Inferior parietal cortex (tissue), 1 donor: ENCODE measurements at regions not wholly inside any gene's neighbourhood (a gene's known extent, or its start where the extent isn't known, plus 50 kb on each side); places are given as distances from the start of the nearest gene placed in this dataset.
"Not testable (repeated sequence)": the region's sequence is repeated elsewhere in the genome, so short reads cannot be mapped to it uniquely, and the experiment has no call there.

Experiments
- DNase-seq: peaks from one replicate; pipeline ENCODE4 v3.0.0-alpha.2; 2016; ENCODE audit errors: extremely low spot score

DNA sequence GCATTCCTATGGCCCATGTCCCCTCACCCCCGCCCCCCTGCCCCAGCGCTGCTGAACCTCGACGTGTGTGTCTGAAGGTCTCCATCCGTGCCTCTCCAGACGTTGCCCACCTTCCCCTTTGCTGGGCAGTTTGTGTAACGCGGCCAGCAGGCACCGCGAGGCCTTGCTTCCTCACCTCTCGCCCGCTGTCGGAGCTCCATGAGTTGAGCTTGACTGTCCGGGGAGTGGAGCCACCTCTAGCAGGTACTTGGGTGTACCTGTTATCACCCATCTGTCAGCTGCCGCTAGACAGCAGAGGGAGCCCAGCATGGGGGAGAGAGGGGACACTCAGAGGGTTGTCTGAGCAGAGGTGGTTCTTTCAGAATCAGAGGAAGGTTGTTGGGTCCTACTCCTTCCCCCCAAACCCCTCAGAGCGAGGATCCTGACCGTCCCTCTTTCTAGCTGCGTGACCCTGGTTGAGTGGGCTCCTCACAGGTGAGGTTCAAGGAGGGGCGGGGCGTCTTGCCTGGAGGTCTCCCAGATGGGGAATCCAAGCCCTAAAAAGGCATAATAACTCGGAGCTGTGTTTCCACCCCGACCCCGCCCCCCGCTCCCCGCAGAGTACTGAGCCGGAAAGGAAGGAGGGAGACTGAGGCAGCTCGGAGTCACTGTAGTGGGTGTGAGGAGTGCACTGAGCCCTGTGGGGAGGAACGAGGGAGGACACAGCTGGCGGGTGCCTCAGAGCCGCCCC is 184.7 kb downstream of the C9orf50 start:
- DNase-seq = no peak

DNA sequence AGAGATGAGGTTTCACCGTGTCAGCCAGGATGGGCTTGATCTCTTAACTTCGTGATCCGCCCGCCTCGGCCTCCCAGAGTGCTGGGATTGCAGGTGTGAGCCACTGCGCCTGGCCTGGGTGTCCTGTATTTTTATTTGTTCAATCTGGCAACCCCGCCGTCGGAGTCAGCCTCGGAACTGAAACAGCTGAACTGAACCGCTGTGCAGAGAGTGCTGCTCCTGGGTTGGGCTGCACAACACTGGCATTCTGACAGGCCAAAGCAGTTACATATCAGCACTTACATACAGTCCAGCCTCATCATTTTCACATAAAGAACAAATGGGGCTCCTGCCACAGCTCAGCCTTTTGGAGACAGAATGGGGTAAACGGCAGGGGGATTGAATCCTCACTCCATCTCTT is 185.6 kb downstream of the C9orf50 start:
- no peak for DNase-seq

DNA sequence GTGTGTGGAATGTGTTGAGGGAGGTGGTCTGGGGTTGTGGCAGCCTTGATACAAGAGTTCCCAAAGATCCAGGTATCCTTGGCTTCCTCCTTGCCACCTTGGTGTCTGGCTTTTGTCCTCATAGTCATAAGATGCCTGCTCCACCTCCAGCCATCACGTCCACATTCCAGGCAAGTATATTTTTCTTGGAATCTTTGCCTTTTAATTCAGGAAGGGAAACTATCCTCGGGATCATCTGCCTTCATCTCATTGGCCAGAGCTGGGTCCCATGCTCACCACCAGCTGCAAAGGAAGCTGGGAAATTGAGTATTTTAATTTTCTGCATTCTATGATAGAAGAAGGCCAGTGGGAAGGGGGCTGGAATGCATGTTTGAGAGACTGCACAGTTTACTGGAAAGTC is 186.7 kb downstream of the C9orf50 start:
- no peak for DNase-seq

DNA sequence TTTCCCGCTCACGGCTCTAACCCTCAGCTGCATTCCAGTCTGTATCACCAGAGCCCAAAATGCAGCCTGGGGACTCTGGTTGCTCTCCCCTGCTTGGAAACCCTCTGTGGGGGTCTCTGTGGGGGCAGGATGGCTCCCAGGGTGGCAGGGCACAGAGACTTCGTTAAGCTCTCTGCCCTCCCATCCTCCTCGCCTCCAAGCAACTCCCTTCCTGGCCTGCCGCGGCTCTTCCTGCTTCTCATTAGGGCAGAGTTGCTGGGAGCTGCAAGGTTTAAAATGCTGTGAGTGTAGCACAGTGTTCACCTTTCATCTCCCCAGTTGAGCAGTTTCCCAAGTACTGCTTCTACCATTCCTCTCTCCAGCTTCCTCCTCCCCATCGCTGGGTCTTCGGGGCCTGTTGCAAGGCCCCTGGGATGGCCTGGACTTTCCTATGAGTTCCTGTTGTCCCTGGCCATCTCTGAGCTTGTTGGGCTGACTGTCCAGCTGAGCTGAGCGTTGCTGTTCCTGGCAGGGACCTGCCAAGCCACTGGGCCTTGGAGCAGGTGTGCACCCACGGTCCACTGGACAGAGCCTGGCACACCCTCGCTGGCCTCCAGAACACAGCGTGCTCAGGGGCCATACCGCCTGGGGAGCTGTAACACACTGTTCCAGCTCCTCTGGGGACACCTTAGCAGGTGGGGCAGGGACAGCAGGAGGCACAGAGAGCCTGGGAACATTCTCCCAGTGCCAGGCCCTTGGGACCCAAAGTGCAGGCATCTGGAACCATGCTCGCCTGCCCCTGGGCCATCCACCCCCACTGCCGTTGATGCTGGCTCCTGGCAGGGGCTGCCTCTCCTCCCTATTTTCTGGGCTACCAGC is 188.4 kb downstream of the C9orf50 start:
- DNase-seq = no peak

DNA sequence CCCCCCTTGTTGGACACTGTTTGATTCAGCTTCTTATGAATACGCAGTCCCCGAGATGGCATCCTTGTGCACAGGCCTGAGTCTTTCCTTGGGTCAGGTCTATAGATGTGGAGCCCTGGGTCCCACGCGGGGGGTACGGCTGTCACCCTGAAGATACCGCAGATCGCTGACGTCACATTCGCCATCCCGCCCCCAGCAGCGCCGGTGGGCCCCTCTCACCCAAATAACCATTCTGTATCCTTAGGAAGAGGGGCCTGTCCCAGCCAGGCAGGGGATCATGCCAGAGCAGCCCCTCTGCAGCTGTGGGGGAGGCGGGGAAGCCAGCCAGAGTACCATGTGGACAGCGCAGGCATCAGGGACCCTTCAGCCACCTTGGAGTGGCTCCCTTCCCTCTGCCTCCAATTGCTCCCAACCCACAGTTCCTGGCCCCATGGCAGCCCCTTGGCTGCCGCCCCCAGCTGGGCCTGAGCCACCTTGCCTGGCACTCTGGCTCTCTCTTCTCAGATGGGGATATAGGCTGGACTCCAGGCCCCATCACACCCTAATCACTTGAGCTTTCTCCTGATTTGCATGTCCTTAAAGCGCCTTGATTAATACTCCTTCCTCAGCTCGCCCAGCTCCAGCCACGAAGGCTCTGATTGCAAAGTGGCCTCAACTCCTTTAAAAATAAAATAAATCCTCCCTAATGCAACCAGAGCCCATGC is 189.8 kb downstream of the C9orf50 start:
- no peak for DNase-seq

DNA sequence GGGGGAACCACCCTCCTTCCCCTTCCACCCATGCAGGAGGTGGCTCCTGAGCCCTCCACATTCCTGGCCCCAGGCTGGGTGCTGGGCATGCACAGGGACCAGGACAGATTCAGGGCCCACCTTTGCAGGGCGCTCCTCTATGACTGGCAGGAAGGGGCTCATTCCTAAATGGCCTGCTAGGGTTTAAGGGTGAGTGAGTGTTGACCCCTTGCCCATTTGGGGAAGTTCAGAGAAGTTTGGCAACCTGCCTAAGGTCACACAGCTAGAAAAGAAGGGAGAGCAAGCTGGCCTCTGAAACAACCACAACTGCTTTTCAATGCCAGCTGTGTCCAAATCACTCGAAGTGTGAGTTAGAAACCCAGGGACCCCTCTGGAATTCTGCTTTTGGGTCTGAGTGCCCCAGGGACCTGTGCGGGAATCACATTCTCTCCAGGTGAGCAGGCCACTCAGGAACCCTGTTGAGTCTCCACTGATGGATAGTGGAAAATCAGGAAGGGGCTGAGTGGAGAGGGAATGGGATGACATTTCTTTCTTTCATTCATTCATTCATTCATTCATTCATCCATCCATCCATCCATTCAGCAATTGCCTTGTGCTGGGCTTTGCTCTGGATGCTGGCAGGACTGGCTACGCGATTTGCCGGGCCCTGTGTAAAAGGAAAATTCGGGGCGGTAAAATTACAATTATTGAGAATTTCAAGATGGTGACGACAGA is 191.9 kb downstream of the C9orf50 start:
- DNase-seq = no peak

DNA sequence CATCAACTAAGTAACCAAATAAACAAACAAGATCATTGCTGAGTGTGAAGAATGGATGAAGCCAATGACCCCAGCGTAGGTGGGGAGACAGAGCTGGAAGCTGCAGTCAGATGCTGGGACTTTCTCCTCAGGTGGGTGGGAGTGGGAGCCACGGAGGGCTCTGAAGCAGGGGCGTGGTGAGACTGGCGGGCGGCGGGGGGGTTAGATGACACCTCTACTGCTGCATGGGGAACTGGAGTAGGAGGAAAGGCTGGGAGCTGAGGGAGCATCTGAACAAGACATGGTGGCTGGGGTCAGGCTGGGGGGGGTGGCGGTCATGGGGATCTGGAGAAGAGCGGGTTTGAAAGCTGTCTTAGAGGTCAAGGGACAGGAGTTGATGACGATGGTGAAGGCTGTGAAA is 193.8 kb downstream of the C9orf50 start:
- no peak for DNase-seq

DNA sequence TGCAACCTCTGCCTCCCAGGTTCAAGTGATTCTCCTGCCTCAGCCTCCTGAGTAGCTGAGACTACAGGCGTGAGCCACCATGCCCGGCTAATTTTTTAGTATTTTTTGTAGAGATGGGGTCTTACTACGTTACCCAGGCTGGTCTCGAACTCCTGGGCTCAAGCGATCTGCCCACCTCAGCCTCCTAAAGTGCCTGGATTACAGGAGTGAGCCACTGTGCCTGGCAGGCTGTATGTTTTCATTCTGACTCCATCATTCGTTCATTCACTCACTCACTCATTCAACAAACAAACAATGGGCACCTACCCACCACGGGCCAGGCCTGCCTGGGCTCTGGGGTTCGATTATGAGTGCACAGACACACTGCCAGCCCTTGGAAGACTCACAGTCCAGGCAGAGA is 197.1 kb downstream of the C9orf50 start:
- not testable (repeated sequence) for DNase-seq

DNA sequence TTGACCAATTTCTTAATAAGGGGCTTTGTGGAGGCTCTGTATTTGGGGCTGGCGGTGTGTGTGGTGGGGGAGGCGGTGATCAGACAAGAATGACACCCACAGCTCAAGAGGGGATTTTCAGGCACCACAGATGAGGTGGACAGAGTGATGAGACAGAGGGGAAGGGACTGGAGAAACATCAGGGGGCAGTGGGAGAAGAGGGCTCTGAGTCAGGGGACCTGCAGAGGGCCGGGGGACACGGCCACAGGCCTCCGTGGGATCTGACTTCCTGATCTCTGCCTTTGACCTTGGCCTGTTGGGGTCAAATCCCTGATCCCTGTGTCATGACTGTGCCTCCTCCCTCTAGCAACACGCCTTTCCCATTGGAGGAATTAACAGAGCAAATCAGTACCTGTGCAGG is 197.7 kb downstream of the C9orf50 start:
- no peak for DNase-seq

DNA sequence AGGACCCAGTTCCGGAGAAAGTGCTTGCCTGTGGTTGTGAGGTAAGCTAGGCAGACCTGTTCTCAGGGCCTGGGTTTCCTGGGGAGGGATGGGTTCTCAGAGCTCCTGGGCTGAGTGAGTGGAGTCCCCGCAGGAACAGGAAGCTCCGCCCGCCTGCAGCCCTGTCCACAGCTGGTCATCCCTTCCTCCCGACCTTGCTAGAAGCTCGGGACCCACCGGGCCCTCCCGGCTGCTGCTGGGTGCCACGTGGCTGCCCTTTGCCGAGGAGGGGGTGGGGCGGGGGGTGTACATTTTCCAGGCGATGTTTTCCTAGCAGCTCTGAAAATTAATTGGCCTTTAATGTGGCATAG is 198.1 kb downstream of the C9orf50 start:
- no peak for DNase-seq

DNA sequence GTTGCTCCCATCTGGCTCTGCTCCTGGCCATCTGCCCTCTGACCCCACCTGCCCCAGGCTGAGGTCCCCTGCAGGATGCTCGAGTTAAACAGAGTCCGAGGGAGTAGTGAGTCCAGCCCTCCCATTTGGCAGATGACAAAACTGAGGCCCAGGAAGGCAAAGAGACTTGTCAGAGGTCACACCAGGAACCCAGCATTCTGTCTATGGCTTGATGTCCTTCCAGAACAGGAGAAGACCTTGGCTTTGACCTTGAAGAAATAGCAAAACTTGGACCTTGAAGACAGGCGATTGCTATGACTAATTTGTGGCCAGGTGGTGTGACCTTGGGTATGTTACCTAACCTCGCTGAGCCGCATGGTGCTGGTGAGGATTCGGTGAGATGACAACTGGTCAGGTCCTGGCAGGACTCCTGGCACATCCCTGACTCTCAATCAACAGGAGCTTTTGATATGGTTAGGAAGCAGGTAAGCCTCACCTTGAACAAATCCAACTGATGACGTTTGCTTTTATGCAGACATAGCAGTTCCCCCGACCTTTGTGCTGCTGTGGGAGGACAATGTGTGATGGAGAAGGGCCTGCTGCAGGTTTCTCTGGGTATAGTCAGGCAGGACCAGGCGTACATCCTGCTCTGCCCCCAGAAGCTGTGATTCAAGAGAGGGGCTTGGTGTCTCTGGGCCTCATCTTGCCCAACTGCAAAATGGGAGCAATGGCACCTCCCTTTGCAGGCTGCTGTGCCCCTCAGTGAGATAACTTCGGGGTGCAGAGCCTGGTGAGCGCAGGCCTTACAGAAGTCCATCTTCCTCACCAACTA is 198.7 kb downstream of the C9orf50 start:
- no peak for DNase-seq

DNA sequence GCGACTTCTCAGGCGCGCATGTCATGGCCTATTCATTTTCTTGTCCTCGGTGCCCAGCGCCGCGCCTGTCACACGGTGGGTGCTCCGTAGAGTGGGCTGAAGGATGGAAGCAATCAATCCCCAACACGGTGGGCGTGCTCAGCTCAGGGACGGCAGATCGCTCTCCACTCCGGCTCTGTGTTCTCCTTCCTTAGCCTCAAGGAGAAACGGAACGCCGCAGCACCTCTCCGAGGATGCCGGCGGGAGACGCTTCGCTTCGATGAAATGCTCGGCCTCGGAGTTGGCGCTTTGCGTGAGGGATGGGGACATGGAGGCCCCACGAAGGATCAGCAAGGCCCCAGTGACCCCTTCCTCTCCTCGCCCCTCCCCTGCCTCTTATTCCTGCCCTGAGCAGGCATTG is 199.5 kb downstream of the C9orf50 start:
- no peak for DNase-seq

DNA sequence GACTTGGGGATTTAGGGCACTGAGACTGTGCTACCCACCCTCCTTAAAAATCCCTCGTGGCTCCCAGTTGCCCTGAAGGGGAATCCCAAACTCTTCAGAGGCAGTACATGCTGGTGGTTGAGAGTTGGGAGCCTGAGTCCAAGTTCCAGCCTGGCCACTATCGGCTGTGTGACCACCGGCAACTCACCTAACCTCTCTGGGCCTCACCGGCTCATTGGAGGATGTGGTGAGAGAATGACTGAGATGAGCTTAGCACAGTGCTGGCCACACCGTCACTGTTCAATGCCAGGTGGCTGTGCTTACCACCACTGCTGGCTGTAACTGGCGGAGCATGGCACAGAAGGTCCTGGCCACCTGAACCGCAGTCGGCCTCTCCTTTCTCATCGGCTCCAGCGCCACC is 200.2 kb downstream of the C9orf50 start:
- no peak for DNase-seq

DNA sequence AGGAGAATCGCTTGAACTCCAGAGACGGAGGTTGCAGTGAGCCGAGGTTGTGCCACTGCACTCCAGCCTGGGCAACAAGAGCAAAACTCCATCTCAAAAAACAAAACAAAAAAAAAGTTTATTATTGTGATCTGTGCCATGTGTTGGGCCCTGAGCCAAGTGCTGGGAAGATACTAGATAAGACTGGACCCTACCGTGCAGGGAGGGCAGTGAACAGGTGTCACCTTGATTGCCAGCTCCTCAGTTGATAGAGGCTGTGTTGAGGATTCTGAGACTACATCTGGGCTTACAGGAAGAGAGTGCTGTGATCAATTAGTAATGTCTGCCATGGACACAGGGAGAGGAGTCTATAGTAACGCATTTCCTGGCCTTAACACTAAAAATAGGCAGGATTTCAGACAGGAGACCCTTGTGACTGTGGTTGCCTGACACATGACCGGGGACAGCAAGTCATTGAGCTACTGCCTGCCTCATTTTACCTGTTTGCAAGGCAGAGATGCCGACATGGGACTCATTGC is 201.5 kb downstream of the C9orf50 start:
- DNase-seq = no peak

DNA sequence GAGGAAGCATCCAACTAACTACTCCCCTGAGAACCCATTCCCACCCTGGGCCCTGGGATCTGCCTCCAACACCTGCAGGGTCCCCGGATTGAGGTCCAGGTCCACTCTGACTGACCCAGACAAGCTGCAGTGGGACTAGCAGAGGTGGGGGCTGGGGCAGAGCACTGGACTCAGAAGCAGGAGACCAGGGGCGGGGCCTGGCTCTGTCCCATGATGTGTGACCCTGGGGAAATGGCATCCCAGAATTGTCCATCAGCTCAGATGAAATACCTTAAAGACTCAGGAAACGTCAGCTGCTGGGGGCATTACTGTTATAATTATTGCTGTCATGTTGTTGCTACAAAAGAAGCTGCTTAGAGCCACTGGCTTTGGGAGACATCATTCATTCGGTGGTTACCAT is 202.4 kb downstream of the C9orf50 start:
- no peak for DNase-seq

DNA sequence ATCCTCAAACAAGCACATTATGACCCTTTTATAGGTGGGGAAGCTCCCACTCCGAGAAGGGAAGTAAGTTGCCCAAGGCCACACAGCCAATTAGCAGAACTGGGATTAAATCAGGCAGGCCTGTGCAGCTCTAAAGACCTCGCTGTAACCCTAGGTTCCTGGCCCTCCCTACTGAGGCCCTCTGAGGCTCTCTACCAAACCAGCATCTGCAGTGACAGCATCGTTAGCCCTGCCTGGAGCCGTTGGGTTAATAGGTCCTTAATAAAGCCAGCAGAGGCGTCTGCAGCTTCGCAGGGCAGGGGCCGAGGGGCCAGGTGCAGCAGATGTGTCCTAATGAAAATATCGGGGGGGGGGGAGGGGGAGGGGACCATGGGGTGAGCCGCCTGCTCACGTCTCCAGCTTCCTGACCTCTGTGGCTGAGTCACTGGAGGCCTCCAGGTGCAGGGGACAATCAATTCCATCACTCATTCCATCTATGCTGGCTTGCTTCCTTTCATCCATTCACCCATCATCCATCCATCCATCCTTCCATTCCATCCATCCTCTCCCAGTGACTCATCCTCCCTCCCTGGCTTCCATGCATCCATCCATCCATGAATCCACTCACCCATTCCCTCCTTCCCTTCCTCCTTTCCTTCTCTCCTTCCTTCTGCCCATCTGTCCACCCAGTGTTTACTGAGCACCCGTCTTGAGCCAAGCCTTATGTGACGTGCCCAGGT is 203.9 kb downstream of the C9orf50 start:
- DNase-seq = no peak

DNA sequence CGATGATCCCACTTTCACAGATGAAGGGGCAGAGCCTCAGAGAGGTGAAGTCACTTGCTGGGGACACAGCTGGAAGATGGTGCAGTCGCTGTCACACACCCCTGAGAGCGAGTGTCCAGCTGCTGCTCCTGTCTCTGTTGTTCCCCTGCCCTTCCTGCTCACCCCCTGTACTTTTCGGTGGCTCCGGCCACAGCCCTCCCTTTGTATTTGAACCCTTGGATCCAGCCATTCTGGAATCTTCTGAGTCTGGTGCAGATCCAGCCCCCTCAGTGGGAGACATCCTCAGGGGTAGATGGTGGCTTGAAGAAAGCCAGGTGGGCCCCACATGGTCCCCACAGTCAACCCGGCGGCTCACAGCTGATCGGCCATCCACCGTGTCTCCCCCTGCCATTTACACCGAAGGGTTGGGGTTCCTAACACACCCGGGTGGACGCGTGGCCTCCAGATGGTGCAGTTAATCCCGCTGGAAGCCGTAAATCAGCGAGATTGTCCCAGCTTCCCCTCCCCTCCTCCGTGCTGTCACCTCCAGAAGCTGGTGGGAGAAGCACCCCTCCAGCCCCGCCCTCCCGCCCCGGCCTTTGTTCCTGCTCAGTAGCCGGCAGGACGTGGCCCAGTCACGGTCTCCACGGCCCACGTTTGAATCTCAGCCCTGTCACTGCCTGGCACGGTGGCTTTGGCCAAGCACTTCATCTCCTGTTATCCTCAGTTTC is 204.8 kb downstream of the C9orf50 start:
- no peak for DNase-seq

DNA sequence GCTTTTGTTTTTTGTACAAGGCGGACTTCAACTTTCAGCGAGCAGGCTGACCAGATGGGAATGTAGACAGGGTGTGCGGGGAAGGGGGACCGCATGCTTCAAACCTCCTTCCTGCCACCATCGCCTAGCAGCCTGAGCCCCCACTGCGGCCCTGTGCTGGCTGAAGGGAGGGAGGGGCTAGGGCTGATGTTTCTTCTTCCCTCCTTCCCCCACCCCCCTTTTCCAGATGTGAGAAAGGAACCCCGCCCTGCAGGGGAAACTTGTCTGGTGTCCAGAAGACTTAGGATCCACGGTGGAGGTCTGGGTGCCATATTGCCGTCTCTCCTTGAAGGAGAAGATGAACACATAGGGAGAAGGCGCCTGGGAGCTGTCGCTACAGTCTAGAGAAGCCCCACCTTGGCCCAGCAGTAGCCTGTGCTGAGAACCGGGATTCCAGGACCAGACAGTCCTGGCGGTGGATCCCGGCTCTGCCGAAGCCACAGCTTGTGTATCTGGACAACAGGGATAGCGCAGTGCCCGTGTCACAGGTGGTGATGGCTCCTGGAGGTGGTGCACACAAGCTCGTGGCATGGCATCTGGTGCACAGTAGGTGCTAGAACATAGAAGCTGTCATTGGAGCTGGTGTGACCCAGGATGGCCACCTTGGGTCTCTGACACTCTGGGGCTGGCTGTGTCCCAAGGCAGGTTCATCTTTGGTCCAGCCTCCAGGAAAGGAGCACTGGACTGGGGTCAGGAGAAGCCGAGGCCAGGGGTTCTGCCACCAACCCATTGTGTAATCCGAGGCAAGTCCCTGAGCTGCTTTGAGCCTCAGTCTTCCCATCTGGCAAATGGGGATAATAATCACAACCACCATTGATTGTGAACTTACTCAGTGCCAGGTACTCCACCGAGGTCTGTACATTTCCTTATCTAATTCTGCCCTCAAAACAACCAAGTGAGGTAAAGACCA is 205.6 kb downstream of the C9orf50 start:
- no peak for DNase-seq
